H1 (cell line): ENCODE measurements at regions not wholly inside any gene's neighbourhood (a gene's known extent, or its start where the extent isn't known, plus 50 kb on each side); places are given as distances from the start of the nearest gene placed in this dataset.

Source experiments
- CTCF ChIA-PET: fragments of 300-600 bp; sonication (Branson Sonifier 250); formaldehyde crosslinking; loops from one replicate; lab custom pipeline; 2021; ENCODE audit not compliant: partially characterized antibody; lab: Charles Lee
- POLR2A ChIA-PET: fragments of 300-600 bp; sonication (Branson Sonifier 250); formaldehyde crosslinking; loops from one replicate; lab custom pipeline; 2021; ENCODE audit warnings: inconsistent platforms; ENCODE audit not compliant: partially characterized antibody; lab: Charles Lee
- DNase-seq, 2 experiments: peaks; one replicate each; pipeline versions ENCODE4 v3.0.0 to v3.0.0-alpha.2; 2010 to 2022; ENCODE audit warnings: low spot score in 2 of 2, low read depth in 1 of 2, mixed read lengths in 1 of 2
- FAIRE-seq: peaks from 2 replicates; lab custom pipeline; 2011; peaks lifted over from hg19 to GRCh38; lab: Jason Lieb, UNC
- H2AFZ ChIP-seq: 2 replicates; pipeline ENCODE4 v1.8.1; 2012; ENCODE audit warnings: low read length, inconsistent platforms
- H2AK5ac ChIP-seq: 2 replicates; pipeline ENCODE4 v1.6.1; 2013; ENCODE audit warnings: low read depth, low read length
- H2BK120ac ChIP-seq: replicated peaks from 2 replicates; pipeline ENCODE3; 2013; ENCODE audit warnings: low read depth, low read length, inconsistent platforms
- H2BK12ac ChIP-seq: 2 replicates; pipeline ENCODE4 v1.6.1; 2013; ENCODE audit warnings: low read depth, low read length
- H2BK15ac ChIP-seq: 2 replicates; pipeline ENCODE4 v1.6.1; 2013; ENCODE audit warnings: low read length
- H2BK20ac ChIP-seq: 2 replicates; pipeline ENCODE4 v1.6.1; 2013; ENCODE audit warnings: low read length
- H2BK5ac ChIP-seq: 2 replicates; pipeline ENCODE4 v1.6.1; 2013; ENCODE audit warnings: low read depth, low read length
- H3K14ac ChIP-seq: 2 replicates; pipeline ENCODE4 v1.6.1; 2013; ENCODE audit warnings: inconsistent platforms; ENCODE audit not compliant: insufficient read length
- H3K18ac ChIP-seq: 2 replicates; pipeline ENCODE4 v1.6.1; 2013; ENCODE audit warnings: low read length; ENCODE audit errors: extremely low read depth
- H3K23ac ChIP-seq: 2 replicates; pipeline ENCODE4 v1.6.1; 2013; ENCODE audit warnings: inconsistent platforms; ENCODE audit not compliant: insufficient read length
- H3K23me2 ChIP-seq: 2 replicates; pipeline ENCODE4 v1.6.1; 2013; ENCODE audit warnings: low read depth, low read length
- H3K27ac ChIP-seq: 2 replicates; pipeline ENCODE4 v1.6.1; 2011; ENCODE audit warnings: low read depth, low read length, inconsistent platforms
- H3K27me3 ChIP-seq, 4 experiments: replicated peaks in 1 of 4; 1 replicate in 1 of 4; 2 replicates in 3 of 4; pipeline versions ENCODE4 v1.6.1 to v1.8.1; 2011 to 2013; ENCODE audit warnings: low read length in 3 of 4, mild to moderate bottlenecking in 3 of 4, inconsistent platforms in 2 of 4, mixed read lengths in 2 of 4, moderate library complexity in 1 of 4; ENCODE audit not compliant: control insufficient read depth in 3 of 4, insufficient read depth in 3 of 4; ENCODE audit errors: extremely low read depth in 1 of 4
- H3K36me3 ChIP-seq, 4 experiments: 2 replicates each; pipeline versions ENCODE4 v1.6.1 to v1.8.1; 2011 to 2013; ENCODE audit warnings: mild to moderate bottlenecking in 4 of 4, low read length in 3 of 4, moderate library complexity in 2 of 4, control low read depth in 1 of 4, inconsistent platforms in 1 of 4; ENCODE audit not compliant: insufficient read depth in 4 of 4, control insufficient read depth in 2 of 4
- H3K4ac ChIP-seq: replicated peaks from 2 replicates; pipeline ENCODE3; 2013; ENCODE audit warnings: low read length, low read depth, mixed read lengths, inconsistent platforms; ENCODE audit not compliant: insufficient read length
- H3K4me1 ChIP-seq, 4 experiments: replicated peaks in 1 of 4; 1 replicate in 1 of 4; 2 replicates in 3 of 4; pipeline versions ENCODE4 v1.6.1 to v1.8.1; 2011 to 2013; ENCODE audit warnings: low read length in 3 of 4, inconsistent platforms in 2 of 4, mixed read lengths in 1 of 4; ENCODE audit not compliant: insufficient read depth in 4 of 4, control insufficient read depth in 3 of 4
- H3K4me2 ChIP-seq, 2 experiments: 2 replicates each; pipeline versions ENCODE4 v1.6.1 to v1.8.1; 2011 to 2013; ENCODE audit warnings: low read depth in 2 of 2, low read length in 2 of 2, control low read depth in 1 of 2, inconsistent platforms in 1 of 2, mild to moderate bottlenecking in 1 of 2; ENCODE audit not compliant: insufficient read depth in 1 of 2
- H3K4me3 ChIP-seq, 4 experiments: fragments of 200-600, 300-600 bp in 1 of 4; sonication (generic), shearing (Covaris generic), sonication (Bioruptor Twin) in 1 of 4; 2 replicates each; pipeline versions ENCODE4 v1.5.1 to v1.8.1; 2011 to 2016; ENCODE audit warnings: low read length in 4 of 4, low read depth in 3 of 4, control low read depth in 2 of 4, inconsistent platforms in 2 of 4, mild to moderate bottlenecking in 2 of 4, mixed read lengths in 1 of 4, moderate library complexity in 1 of 4; ENCODE audit not compliant: insufficient read depth in 2 of 4; ENCODE audit errors: extremely low read depth in 1 of 4
- H3K56ac ChIP-seq: replicated peaks from 2 replicates; pipeline ENCODE3; 2013; ENCODE audit warnings: low read depth, mild to moderate bottlenecking, mixed read lengths, low read length, inconsistent platforms; ENCODE audit not compliant: insufficient read length
- H3K79me1 ChIP-seq: 2 replicates; pipeline ENCODE4 v1.6.1; 2013; ENCODE audit warnings: low read depth, low read length, control low read depth
- H3K79me2 ChIP-seq, 2 experiments: 2 replicates each; pipeline versions ENCODE4 v1.6.1 to v1.8.1; 2012 to 2013; ENCODE audit warnings: low read length in 2 of 2, mild to moderate bottlenecking in 2 of 2, inconsistent platforms in 1 of 2; ENCODE audit not compliant: insufficient read depth in 2 of 2, control insufficient read depth in 1 of 2
- H3K9ac ChIP-seq, 4 experiments: replicated peaks in 1 of 4; 1 replicate in 1 of 4; 2 replicates in 3 of 4; pipeline versions ENCODE4 v1.6.1 to v1.8.1; 2011 to 2013; ENCODE audit warnings: low read depth in 3 of 4, low read length in 3 of 4, control low read depth in 2 of 4, mild to moderate bottlenecking in 2 of 4, moderate library complexity in 2 of 4, inconsistent platforms in 1 of 4; ENCODE audit errors: extremely low read depth in 1 of 4
- H3K9me3 ChIP-seq, 2 experiments: 2 replicates each; pipeline versions ENCODE4 v1.6.1 to v1.8.1; 2012 to 2013; ENCODE audit warnings: mild to moderate bottlenecking in 2 of 2, moderate library complexity in 2 of 2, control low read depth in 1 of 2, inconsistent platforms in 1 of 2, low read depth in 1 of 2, low read length in 1 of 2, mixed read lengths in 1 of 2; ENCODE audit not compliant: insufficient read depth in 2 of 2
- H4K20me1 ChIP-seq, 2 experiments: replicated peaks in 1 of 2; 2 replicates each; pipeline versions ENCODE3 to v1.8.1; 2011 to 2013; ENCODE audit warnings: inconsistent platforms in 2 of 2, low read length in 2 of 2, mild to moderate bottlenecking in 1 of 2; ENCODE audit not compliant: insufficient read depth in 2 of 2, control insufficient read depth in 1 of 2
- H4K5ac ChIP-seq: 2 replicates; pipeline ENCODE4 v1.6.1; 2013; ENCODE audit warnings: low read length, low read depth, mixed read lengths, inconsistent platforms; ENCODE audit not compliant: insufficient read length
- H4K8ac ChIP-seq: 2 replicates; pipeline ENCODE4 v1.8.0; 2013; ENCODE audit warnings: mild to moderate bottlenecking, moderate library complexity, low read length, inconsistent platforms; ENCODE audit not compliant: insufficient read depth; ENCODE audit errors: extremely low read depth
- H4K91ac ChIP-seq: replicated peaks from 2 replicates; pipeline ENCODE3; 2013; ENCODE audit warnings: low read length, mixed read lengths, inconsistent platforms; ENCODE audit not compliant: insufficient read length
- BCL11A ChIP-seq, 2 experiments: IDR thresholded peaks; one replicate each; pipeline ENCODE4 v1.6.1; 2011; ENCODE audit warnings: low read depth in 2 of 2, low read length in 2 of 2, mild to moderate bottlenecking in 2 of 2
- CBX5 ChIP-seq: fragments of 300-800, 300-1000 bp; sonication (generic); IDR thresholded peaks from 2 replicates; pipeline ENCODE4 v1.7.1; 2016; ENCODE audit warnings: antibody characterized with exemption, low read length, low read depth
- CBX8 ChIP-seq: fragments of 300-800, 300-1000 bp; sonication (generic); IDR thresholded peaks from 2 replicates; pipeline ENCODE4 v1.7.1; 2016; ENCODE audit warnings: low read depth, low read length, borderline replicate concordance
- EGR1 ChIP-seq: IDR thresholded peaks from 2 replicates; pipeline ENCODE4 v1.6.1; 2011; ENCODE audit warnings: low read depth, low read length, borderline replicate concordance
- EZH2 ChIP-seq: fragments of 200-600 bp; sonication (generic); IDR thresholded peaks from 2 replicates; pipeline ENCODE4 v1.7.1; 2012; ENCODE audit warnings: low read depth, mild to moderate bottlenecking, moderate library complexity, low read length, inconsistent platforms; ENCODE audit not compliant: severe bottlenecking
- JUN ChIP-seq: IDR thresholded peaks from 2 replicates; pipeline ENCODE4 v1.6.1; 2011; ENCODE audit warnings: low read depth, mild to moderate bottlenecking, improper control_type of control experiment, low read length
- KDM1A ChIP-seq: fragments of 200-600, 300-600 bp; sonication (generic); IDR thresholded peaks from 2 replicates; pipeline ENCODE4 v1.7.1; 2016; ENCODE audit warnings: mild to moderate bottlenecking, low read length, borderline replicate concordance
- KDM4A ChIP-seq: IDR thresholded peaks from one replicate; pipeline ENCODE4 v1.7.1; 2012; ENCODE audit warnings: low read depth, mild to moderate bottlenecking, moderate library complexity, low read length, inconsistent platforms; ENCODE audit not compliant: severe bottlenecking
- NRF1 ChIP-seq: IDR thresholded peaks from 2 replicates; pipeline ENCODE4 v1.6.1; 2011; ENCODE audit warnings: mild to moderate bottlenecking, low read depth, low read length, improper control_type of control experiment
- RAD21 ChIP-seq, 2 experiments: IDR thresholded peaks in 1 of 2; conservative IDR thresholded peaks in 1 of 2; 2 replicates each; pipeline ENCODE4 v1.6.1; 2011; ENCODE audit warnings: low read depth in 2 of 2, low read length in 2 of 2, improper control_type of control experiment in 1 of 2, inconsistent platforms in 1 of 2, mild to moderate bottlenecking in 1 of 2, moderate library complexity in 1 of 2
- RBBP5 ChIP-seq: IDR thresholded peaks from 2 replicates; pipeline ENCODE4 v1.7.1; 2012; ENCODE audit warnings: low read depth, mild to moderate bottlenecking, inconsistent platforms, low read length, moderate library complexity, borderline replicate concordance
- SIN3A ChIP-seq, 2 experiments: IDR thresholded peaks in 1 of 2; conservative IDR thresholded peaks in 1 of 2; 2 replicates each; pipeline ENCODE4 v1.6.1; 2011 to 2012; ENCODE audit warnings: low read length in 2 of 2, improper control_type of control experiment in 1 of 2, low read depth in 1 of 2, mild to moderate bottlenecking in 1 of 2
- WGBS, 2 experiments: shearing (Covaris generic) in 1 of 2; methylation state at CpG; one replicate each; pipeline versions ENCODE4 v1.1.6 to v1.1.7; 2013 to 2015; ENCODE audit warnings: low lambda C conversion rate in 2 of 2, mixed read lengths in 2 of 2, inconsistent platforms in 1 of 2, low coverage in 1 of 2, missing lambda C conversion rate in 1 of 2; ENCODE audit not compliant: insufficient replicate concordance in 2 of 2, insufficient coverage in 1 of 2, insufficient read length in 1 of 2; ENCODE audit errors: extremely low coverage in 1 of 2, missing lambda C conversion rate in 1 of 2; 5-methylcytosine and 5-hydroxymethylcytosine counted together
- TF ChIP-seq, protein P1 (sequence below): IDR thresholded peaks from 2 replicates; pipeline ENCODE4 v1.6.1; 2011; ENCODE audit warnings: low read depth, mild to moderate bottlenecking, low read length; ENCODE audit not compliant: insufficient read depth

DNA sequence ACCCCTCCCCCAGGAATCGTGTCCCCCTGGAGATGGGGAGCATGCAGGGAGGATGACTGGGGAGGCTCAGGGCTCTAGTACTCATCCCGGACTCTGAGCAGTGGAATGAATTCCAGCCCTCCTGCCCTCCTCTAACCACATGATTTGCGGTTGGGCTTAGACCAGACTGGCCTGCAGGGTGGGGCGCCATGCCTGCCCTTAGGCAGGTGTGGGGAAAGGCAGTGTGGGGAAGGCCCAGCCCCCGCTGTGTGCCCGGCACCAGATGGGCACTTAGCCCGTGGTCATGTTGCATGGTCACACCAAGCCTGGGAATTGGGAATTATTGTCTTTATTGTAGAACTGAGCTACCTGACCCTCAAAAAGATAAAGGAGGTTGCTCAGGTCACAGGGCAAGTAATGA lies 283.8 kb downstream of the TLE3 start:
- POLR2A ChIA-PET, result no interaction called here
- TF ChIP-seq JUN (no peak), BCL11A (IDR thresholded peaks at IDR 0.05; ENCODE audit: low read depth in 2 of 2, low read length in 2 of 2) (no peak), KDM4A (no peak), EGR1 (no peak), RAD21 (IDR thresholded peaks at IDR 0.05 in 1 of 2, conservative IDR thresholded peaks at IDR 0.05 in 1 of 2; ENCODE audit: low read depth in 2 of 2, low read length in 2 of 2) (no peak), CBX8 (no peak), CBX5 (no peak), NRF1 (no peak), RBBP5 (no peak), SIN3A (conservative IDR thresholded peaks at IDR 0.05 in 1 of 2, IDR thresholded peaks at IDR 0.05 in 1 of 2; ENCODE audit: low read depth in 1 of 2, low read length in 2 of 2) (no peak), KDM1A (no peak), EZH2 (no peak)
- TF ChIP-seq, protein P1, sequence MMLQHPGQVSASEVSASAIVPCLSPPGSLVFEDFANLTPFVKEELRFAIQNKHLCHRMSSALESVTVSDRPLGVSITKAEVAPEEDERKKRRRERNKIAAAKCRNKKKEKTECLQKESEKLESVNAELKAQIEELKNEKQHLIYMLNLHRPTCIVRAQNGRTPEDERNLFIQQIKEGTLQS, result no peak

More for the DNA sequence above, 283.8 kb downstream of the TLE3 start:
- H4K8ac ChIP-seq, result no peak overlapping the region
- H2BK5ac ChIP-seq, result no peak overlapping the region
- no peak overlapping the region for H3K23ac ChIP-seq
- no peak overlapping the region for H3K9ac ChIP-seq
- no peak overlapping the region for H3K18ac ChIP-seq
- H3K23me2 ChIP-seq, result no peaks in the 10 kb centered on the region; the same call in 1 of the 2 replicates
- WGBS, 2 experiments, result 90% methylated on average over 7 of the region's 7 CpGs; no CpG with 5 or more reads in 1 of the 2 experiments
- H2AK5ac ChIP-seq, result no peak overlapping the region
- H3K27me3 ChIP-seq, result no peaks in the 10 kb centered on the region
- no peak overlapping the region for H3K56ac ChIP-seq
- H2BK120ac ChIP-seq, result no peak overlapping the region
- no peak overlapping the region for H3K4ac ChIP-seq
- 0 out of 2 replicates have a peak overlapping the region, but pooled peaks have one; percentile 72 for H2BK15ac ChIP-seq
- H3K27ac ChIP-seq, result no peak overlapping the region
- CTCF ChIA-PET, result interaction anchor here (1.3 to 1.6 kb wide), 4 partner anchors 10 to 50 kb away, joined by 3 to 5 read pairs (median 4); no protein-coding TSS in a partner anchor
- no peak overlapping the region for H4K91ac ChIP-seq
- H2AFZ ChIP-seq, result no peak overlapping the region
- no peak overlapping the region for H3K14ac ChIP-seq
- H3K9me3 ChIP-seq, result no peaks in the 10 kb centered on the region
- H3K79me2 ChIP-seq, result no peaks in the 10 kb centered on the region
- no peak overlapping the region for H3K4me3 ChIP-seq
- no peaks in the 10 kb centered on the region for H3K36me3 ChIP-seq
- H3K4me2 ChIP-seq, result no peak overlapping the region; a peak in 1 of 4 replicates
- DNase-seq, result no peak
- no peaks in the 10 kb centered on the region for H3K79me1 ChIP-seq
- H4K5ac ChIP-seq, result no peak overlapping the region
- H3K4me1 ChIP-seq, result peaks cover 4 to 11% (median 6%) of the 10 kb centered on the region in 4 experiments; a peak in 6 of 7 replicates
- no peak for FAIRE-seq
- no peak overlapping the region for H2BK20ac ChIP-seq
- H2BK12ac ChIP-seq, result peak overlapping the region; percentile 43; the same call in 1 of the 2 replicates
- H4K20me1 ChIP-seq, result no peaks in the 10 kb centered on the region
